ENCODE measurements at regions not wholly inside any gene's neighbourhood (a gene's known extent, or its start where the extent isn't known, plus 50 kb on each side); places are given as distances from the start of the nearest gene placed in this dataset.

DNA sequence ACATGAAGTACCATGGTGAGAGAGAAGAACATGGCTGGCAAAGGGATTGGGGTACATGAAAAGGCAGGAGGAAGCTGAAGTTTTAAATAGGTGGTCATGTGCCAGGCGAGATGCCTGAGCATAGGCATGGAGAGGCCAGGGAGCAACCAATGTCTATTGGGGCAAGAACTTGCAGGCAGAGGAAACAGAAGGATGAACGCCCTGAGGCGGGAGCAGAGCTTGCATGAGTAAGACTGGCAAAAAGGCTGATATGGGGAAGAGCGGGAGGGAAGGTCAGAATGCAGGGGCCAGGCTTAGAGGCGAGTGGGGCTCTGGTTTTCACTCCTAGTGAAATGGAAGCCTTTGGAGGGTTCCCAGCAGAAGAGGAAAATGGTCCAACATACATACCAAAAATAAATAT, 52.5 kb upstream of the VSTM5 start:
- intact Hi-C loops (cut with DNase I): no loop called here
- TF ChIP-seq, protein P1, sequence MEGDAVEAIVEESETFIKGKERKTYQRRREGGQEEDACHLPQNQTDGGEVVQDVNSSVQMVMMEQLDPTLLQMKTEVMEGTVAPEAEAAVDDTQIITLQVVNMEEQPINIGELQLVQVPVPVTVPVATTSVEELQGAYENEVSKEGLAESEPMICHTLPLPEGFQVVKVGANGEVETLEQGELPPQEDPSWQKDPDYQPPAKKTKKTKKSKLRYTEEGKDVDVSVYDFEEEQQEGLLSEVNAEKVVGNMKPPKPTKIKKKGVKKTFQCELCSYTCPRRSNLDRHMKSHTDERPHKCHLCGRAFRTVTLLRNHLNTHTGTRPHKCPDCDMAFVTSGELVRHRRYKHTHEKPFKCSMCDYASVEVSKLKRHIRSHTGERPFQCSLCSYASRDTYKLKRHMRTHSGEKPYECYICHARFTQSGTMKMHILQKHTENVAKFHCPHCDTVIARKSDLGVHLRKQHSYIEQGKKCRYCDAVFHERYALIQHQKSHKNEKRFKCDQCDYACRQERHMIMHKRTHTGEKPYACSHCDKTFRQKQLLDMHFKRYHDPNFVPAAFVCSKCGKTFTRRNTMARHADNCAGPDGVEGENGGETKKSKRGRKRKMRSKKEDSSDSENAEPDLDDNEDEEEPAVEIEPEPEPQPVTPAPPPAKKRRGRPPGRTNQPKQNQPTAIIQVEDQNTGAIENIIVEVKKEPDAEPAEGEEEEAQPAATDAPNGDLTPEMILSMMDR (IDR thresholded peaks at IDR 0.05): no peak
- no peak for TF ChIP-seq POLR2AphosphoS5 (IDR thresholded peaks at IDR 0.05)
- Histone ChIP-seq H3K4me3 (no peak overlapping the region), H3K4me1 (replicated peaks) (no peaks in the 10 kb centered on the region), H3K9me3 (no peaks in the 10 kb centered on the region), H3K27ac (no peak overlapping the region), H3K27me3 (replicated peaks; ENCODE audit: insufficient read depth) (no peaks in the 10 kb centered on the region), H3K36me3 (no peaks in the 10 kb centered on the region)
- WGBS: 77% methylated on average over 5 of the region's 5 CpGs
- DNase-seq (ENCODE audit: low spot score): no peak

DNA sequence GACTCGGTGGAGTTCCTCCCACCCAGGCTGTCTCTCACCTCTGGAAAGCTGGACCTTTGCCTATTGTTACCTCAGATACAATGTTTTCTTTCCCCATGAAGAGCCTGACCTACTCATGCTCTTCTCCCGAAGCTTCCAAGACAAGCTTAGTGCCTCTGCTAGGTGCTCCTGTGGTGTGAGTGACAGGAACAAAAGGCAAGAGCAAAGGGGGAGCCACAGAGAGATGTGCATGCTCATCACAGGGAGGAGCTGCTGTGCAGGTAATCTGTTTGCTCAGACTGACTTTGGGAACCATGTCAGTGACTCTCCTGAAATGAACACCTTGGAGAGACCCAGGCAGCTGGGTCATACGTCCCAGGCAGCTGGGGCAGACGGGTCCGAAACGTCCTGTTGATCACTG, 53.6 kb upstream of the VSTM5 start:
- whole genome bisulfite sequencing: 46% methylated on average over 6 of the region's 6 CpGs
- intact Hi-C loops (cut with DNase I): no loop called here
- TF ChIP-seq POLR2AphosphoS5 (IDR thresholded peaks at IDR 0.05) (no peak), POLR2A (IDR thresholded peaks at IDR 0.05) (no peak)
- TF ChIP-seq, protein P1 (IDR thresholded peaks at IDR 0.05): no peak
- no peaks in the 10 kb centered on the region for H3K27me3 ChIP-seq (replicated peaks; ENCODE audit: insufficient read depth)
- no peak overlapping the region for H3K4me3 ChIP-seq
- H3K36me3 ChIP-seq: no peaks in the 10 kb centered on the region
- H3K27ac ChIP-seq: no peak overlapping the region
- no peaks in the 10 kb centered on the region for H3K4me1 ChIP-seq (replicated peaks)
- no peaks in the 10 kb centered on the region for H3K9me3 ChIP-seq
- DNase-seq (ENCODE audit: low spot score): no peak

GRCh38 chr11:93904716-93905115, 54.3 kb upstream of the VSTM5 start:
- Histone ChIP-seq H3K9me3 (no peaks in the 10 kb centered on the region), H3K4me3 (no peak overlapping the region), H3K4me1 (replicated peaks) (no peaks in the 10 kb centered on the region), H3K27me3 (replicated peaks; ENCODE audit: insufficient read depth) (no peaks in the 10 kb centered on the region), H3K27ac (no peak overlapping the region), H3K36me3 (no peaks in the 10 kb centered on the region)
- TF ChIP-seq POLR2AphosphoS5 (IDR thresholded peaks at IDR 0.05) (no peak), POLR2A (IDR thresholded peaks at IDR 0.05) (no peak)
- TF ChIP-seq, protein P1 (IDR thresholded peaks at IDR 0.05): no peak
- WGBS: 22% methylated on average over 2 of the region's 2 CpGs
- intact Hi-C loops (cut with DNase I): no loop called here
- no peak for DNase-seq (ENCODE audit: low spot score)

- no peak overlapping the region for H3K27ac ChIP-seq
- H3K4me3 ChIP-seq: no peak overlapping the region
- no peaks in the 10 kb centered on the region for H3K36me3 ChIP-seq
- H3K27me3 ChIP-seq (replicated peaks; ENCODE audit: insufficient read depth): no peaks in the 10 kb centered on the region
- DNase-seq (ENCODE audit: low spot score): no peak
- TF ChIP-seq, protein P1 (IDR thresholded peaks at IDR 0.05): no peak
- no peak for TF ChIP-seq POLR2AphosphoS5 (IDR thresholded peaks at IDR 0.05)
- TF ChIP-seq POLR2A (IDR thresholded peaks at IDR 0.05): no peak
- no peaks in the 10 kb centered on the region for H3K9me3 ChIP-seq
- no peaks in the 10 kb centered on the region for H3K4me1 ChIP-seq (replicated peaks)
- intact Hi-C loops (cut with DNase I): no loop called here
- 42% methylated on average over 3 of the region's 3 CpGs for WGBS
Observed at GRCh38 chr11:93905384-93905783, 55.0 kb upstream of the VSTM5 start.

DNA sequence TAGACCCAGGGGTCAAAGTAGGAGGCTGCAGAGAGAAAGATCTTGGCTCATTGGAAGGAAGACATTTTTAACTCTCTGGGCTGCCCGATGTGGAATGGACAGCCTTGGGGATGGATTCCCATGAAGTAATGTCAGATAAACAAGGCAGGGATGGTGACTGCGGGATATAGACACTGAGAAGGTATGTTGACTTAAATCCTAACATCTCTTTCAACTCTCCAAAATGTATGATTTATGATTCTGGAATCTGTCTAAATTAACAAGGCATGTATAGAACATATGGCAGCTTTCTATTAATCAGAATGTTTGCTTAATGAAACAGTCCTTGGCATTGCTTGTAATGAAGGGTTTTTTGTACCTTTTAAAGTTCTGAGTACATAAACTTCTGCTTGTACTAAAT, 56.1 kb upstream of the VSTM5 start:
- H3K4me3 ChIP-seq: no peak overlapping the region
- no peaks in the 10 kb centered on the region for H3K9me3 ChIP-seq
- no peak for DNase-seq (ENCODE audit: low spot score)
- H3K4me1 ChIP-seq (replicated peaks): no peaks in the 10 kb centered on the region
- TF ChIP-seq POLR2A (IDR thresholded peaks at IDR 0.05) (no peak), POLR2AphosphoS5 (IDR thresholded peaks at IDR 0.05) (no peak)
- TF ChIP-seq, protein P1 (IDR thresholded peaks at IDR 0.05): no peak
- no peaks in the 10 kb centered on the region for H3K36me3 ChIP-seq
- 34% methylated on average over 2 of the region's 2 CpGs for WGBS
- no peaks in the 10 kb centered on the region for H3K27me3 ChIP-seq (replicated peaks; ENCODE audit: insufficient read depth)
- intact Hi-C loops (cut with DNase I): no loop called here
- H3K27ac ChIP-seq: no peak overlapping the region

Measured in prostate gland (tissue), 2 donors.